ENCODE measurements at regions not wholly inside any gene's neighbourhood (a gene's known extent, or its start where the extent isn't known, plus 50 kb on each side); places are given as distances from the start of the nearest gene placed in this dataset.
"Not testable (repeated sequence)": the region's sequence is repeated elsewhere in the genome, so short reads cannot be mapped to it uniquely, and the experiment has no call there.

DNA sequence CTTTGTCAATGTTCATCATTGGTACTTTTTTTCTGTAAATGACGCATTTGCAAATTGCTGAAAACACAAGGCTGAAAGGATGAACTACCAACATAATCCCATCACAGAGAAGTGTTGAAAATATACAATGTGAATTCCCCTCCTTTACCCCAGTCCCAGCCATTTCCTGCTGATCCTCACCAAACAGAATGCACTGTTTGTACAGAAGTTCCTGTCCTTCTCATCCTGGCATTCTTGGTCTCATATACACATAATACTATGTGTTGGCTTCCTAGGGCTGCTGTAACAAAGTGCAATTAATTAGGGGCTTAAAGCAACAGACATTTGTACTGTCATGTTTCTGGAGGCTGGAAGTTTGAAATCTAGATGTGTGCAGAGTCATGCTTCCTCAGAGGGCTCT, 836.2 kb upstream of the MGAT4C start:
- DNase-seq (ENCODE audit: low read depth) = no peak

DNA sequence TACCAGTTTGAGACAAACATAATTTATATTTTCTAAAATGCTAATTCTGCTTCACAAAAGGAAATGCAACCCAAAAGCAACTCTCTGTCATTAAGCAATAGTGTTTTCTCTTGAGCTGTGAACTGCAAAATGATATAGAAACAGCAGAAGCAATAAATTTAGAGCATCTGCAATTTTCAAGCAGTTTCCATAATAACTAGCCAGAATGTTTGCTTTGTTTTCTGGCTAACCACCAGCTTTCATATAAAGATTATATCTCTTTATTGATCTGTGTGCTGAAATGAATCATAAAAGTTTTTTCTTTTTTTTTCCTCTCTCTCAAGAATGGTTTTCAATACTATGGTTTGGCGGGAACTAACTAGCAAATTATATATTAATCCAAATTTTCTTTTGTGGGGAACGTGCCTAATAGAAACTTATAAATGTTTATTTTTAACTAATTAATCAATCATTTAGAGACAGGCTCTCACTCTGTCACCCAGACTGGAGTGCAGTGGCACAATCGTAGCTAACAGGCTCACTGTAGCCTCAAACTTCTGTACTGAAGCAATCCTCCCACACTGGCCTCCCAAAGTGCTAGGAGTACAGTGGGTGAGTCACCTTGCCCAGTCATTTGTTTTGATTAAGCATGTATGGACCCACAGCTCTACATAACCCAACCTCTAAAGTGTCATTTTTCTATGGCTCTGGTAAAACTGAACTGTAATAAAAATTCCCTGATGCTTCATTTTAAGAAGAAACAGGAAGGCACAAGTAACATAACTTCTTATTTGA, 830.1 kb upstream of the MGAT4C start:
- no peak for DNase-seq (ENCODE audit: low read depth)

DNA sequence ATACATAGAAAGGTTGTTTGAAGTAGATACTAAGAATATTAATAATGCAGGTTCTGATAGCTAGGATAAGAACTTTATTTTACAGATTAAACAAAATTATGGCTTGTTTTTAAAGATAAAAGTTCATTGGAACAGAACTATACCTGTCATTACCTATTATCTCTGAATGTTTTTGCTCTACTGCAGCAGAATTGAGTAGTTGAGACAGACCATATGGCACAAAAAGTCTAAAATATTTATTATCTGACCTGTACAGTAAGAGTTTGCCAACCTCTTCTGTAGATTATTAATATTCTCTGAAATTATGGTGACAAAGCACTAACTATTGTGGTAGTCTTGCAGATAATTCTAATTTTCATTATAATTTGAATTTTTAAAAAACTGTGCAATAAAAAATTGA, 829.1 kb upstream of the MGAT4C start:
- DNase-seq (ENCODE audit: low read depth) = no peak

DNA sequence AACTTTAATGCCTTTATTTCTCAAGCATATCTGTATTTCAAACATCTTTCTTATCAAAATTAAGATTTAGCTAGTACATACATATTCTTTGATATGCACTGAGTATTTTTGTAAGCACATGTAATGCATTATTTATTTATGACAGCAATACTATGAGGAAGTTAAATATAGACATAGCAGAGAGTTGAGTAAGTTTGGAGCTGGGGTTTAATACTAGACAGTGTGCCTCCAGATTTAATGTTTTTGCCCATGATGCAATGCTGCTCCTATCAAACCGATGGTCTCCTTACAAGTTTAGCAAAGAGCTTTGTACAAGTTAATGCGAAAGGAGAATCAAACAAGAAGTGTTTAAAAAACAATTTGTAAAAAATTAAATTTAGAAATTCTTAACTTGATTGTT, 826.6 kb upstream of the MGAT4C start:
- no peak for DNase-seq (ENCODE audit: low read depth)

DNA sequence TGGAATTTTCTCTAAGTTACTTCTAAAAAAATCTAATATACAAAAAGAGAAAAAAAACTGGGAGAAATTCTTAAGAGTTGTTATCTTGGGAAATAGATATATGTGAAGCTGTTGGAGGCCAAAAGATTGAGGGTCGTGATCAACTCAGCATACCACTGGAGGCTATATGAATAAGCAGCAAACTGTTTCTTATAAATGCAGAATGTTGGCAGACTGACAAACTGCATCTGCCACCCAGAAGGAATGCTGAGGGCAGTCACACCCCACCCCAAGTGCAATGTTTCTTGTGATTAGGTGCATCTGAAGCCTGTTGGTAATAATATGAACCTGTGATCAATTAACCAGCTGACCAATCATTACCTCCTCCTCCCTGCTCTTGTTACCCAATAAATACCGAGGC, 818.6 kb upstream of the MGAT4C start:
- no peak for DNase-seq (ENCODE audit: low read depth)

DNA sequence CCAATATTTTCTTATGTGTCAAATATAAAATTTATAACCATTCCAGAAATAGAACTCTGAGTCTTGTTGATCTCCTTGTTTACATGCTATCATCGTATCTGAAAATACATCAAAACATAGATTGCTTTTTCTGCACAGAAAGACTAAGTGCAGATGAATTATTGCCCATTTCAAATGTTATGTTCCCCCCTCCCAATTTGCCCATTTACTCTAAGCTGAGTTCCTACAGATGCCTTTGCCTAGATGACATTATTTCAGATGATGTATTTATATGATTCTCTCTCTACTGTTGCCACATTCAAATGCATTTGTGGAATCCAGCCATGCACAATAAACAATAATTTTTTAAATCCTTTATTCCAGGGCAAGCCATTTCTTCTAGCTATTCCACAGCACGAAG, 810.1 kb upstream of the MGAT4C start:
- no peak for DNase-seq (ENCODE audit: low read depth)

DNA sequence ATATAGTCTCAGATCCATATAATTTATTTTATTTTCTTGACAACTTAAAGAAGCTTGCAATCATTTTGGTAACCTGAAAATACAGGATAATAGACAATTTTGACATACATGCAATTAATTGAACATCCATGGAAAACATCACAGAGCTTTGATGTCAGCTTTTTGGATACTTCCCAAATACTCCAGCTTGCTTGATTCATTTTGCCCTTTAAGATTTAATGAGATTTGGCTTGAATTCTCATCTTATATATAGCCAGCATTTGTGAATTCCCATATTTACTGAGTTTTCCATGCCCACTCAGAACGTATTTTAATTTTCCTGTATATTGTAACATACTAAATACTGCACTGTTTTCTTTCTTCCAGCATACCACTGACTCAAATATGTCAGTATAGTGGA, 803.0 kb upstream of the MGAT4C start:
- DNase-seq (ENCODE audit: low read depth) = no peak

DNA sequence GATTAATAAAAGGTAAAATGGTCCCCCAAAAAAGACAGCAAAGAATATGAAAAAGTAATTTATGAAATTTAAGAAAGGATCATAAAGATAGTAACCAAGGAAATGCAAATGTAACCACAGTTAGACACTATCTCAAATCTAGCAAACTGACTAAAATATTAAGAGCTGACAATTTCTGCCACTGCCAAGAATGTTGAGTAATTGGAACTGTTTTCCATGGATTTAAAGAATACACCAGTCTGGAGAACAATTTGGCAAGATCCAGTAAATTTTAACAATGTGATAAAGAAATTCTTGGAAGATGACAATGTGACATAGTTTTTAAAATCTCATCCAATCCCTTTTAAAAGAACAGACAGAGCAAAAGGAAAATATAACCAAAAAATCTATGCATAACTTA, 798.0 kb upstream of the MGAT4C start:
- no peak for DNase-seq (ENCODE audit: low read depth)

DNA sequence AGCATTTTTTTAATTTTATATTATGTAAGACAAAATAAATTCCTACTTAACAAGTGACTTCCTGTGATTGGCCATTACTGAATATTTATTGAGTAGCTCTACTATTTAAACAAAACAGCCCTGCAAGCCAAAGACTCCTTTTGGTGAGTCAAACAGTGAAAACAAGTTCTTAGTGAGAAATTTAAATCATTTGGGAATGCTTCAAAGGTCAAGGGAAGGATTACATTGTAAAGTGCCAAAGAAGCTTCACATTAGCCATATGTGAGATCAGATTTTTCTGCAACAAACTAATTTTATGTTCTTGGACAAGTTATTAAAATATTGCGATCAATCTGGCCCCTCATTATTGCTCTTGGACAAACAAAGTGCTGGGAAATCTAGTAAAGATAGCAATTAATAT, 795.4 kb upstream of the MGAT4C start:
- no peak for DNase-seq (ENCODE audit: low read depth)

DNA sequence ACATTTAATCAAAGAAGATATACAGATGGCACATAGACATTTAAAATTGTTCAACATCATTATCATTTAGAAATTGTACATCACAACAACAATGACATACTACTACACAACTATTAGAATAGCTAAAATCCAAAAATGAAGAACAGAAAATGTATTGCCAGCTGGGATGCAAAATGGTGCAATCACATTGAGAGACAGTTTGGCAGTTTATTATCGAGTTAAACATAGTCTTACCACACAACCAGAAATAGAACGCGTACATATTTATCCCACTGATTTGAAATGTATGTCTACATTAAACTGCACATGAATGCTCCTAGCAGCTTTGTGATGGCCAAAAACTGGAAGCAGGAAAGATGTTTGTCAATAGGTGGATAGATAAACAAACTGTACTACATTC, 791.5 kb upstream of the MGAT4C start:
- no peak for DNase-seq (ENCODE audit: low read depth)

DNA sequence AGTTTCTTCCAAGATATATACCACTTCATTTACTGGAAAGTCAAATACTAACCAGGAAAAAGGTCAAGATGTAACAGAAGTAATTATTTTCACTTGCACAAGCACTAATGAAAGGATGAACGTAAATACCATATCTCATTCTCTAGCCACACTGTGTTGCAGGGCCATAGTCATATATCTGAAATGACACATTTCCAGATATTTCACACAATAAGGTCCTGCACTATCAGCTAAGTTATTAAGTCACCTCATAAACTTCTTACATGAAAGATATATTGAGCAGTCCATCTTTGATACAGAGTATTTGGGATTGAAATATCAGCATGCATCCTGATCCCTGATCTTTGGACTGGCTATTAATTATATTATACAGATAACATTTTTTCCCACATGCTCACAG, 783.3 kb upstream of the MGAT4C start:
- no peak for DNase-seq (ENCODE audit: low read depth)

DNA sequence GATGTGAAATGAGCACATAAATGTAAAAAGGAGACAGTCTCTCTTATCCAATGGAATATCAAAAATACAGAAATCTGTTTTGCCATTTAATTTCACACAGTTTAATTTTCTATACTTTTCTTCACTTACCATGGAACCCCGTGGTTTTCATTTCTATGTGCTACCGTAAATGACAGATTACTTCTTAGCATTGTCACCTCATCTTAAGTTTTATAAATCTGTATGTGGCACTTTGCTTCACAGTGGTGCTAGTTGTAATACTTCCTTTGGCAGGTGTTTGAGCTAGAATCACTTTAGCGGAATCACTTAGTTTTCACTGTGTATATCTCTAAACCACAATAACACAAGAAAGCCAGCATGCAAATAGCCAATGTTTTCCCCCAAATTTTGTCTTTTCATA, 781.9 kb upstream of the MGAT4C start:
- no peak for DNase-seq (ENCODE audit: low read depth)

DNA sequence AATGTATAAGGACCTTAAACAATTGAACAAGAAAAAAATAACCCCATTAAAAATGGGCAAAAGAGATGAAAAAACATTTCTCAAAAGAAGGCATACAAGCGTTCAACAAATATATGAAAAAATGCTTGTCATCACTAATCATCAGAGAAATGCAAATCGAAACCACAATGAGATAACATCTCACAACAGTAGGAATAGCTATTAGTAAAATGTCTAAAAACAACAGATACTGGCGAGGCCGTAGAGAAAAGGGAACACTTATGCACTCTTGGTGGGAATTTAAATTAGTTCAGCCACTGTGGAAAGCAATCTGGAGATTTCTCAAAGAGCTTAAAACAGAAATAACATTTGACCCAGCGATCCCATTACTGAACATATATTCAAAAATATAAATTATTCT, 769.8 kb upstream of the MGAT4C start:
- no peak for DNase-seq (ENCODE audit: low read depth)

DNA sequence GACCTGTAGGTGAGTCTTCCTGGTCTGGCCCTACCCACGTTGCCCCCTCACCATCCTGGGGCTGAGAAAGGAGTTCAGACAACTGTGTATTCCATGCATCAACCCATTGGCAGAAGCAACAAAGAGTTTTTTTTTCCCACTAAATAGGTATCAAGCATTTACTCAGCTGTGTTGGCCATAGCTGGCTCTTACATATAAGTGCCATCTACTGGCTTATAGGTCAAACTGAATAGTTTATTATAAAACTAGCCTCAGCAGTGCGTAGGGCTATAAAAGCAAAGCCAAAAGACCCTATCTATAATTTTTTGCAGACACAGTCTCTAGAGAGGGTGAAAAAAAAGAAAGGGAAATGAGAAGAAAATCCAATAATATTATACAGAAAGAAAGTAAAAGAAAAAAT, 765.2 kb upstream of the MGAT4C start:
- no peak for DNase-seq (ENCODE audit: low read depth)

DNA sequence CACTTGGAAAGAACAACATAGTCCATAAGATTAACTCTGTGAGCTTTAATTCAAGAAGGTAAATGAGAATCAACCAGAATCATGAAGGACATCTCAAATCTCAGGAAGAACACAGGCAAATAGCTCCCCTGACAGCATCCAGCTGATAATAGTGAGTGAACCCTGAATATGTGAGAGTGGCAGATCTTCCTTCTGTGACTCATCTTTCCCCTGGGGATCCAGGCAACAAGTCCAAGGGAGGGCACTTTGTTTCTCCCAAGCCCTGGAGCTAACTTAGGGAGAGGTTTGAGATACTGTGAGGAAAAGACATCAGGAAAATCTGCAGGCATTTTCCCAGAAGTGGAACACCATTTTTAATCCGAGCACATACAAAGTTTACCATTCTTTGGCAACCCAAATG, 763.9 kb upstream of the MGAT4C start:
- DNase-seq (ENCODE audit: low read depth) = peak; percentile 0

DNA sequence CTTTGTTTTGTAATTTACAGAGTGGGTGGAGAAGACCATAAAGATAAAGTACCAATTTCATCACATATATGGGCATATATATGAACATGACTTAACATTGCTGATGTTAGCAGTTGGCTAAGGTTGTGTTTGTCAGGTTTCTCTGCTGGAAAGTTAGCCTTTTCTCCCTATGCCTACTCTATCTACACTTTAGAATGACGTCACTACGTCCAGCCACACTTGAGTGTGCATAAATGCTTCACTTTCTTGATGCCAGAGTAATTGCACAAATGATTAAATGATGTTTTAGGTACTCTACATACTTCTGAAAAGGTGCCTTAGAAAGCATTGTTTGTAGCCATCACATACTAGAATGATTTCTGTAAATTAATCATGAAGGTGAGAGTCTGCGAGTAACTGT, 759.2 kb upstream of the MGAT4C start:
- DNase-seq (ENCODE audit: low read depth) = no peak

DNA sequence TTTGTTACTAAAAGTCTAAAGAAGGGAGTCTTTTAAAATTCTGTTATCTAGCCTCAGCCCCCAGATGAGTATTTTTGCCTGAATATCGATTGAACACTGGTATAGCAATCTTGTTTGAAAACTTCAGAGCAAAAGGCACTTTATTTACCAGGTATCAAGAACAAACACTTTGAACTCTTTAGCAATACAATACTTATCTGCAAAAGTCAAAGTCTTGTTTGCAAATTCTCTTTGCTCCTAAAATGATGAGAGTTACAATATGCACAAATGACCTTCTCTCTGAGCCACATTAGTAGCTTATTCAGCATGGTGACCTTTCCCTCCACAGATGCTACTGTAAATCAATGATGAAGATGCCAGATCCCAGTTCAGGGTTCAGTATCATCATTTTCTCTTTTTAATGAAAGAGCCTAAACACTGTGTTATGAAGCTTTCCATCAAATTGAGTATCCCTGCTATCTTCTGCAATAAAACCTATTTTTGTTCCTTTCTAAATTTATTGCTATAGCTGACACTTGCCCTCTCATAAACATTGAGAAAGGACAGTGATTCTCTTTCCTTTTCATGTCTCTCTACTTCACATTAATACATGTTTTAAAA, 752.7 kb upstream of the MGAT4C start:
- DNase-seq (ENCODE audit: low read depth) = no peak

DNA sequence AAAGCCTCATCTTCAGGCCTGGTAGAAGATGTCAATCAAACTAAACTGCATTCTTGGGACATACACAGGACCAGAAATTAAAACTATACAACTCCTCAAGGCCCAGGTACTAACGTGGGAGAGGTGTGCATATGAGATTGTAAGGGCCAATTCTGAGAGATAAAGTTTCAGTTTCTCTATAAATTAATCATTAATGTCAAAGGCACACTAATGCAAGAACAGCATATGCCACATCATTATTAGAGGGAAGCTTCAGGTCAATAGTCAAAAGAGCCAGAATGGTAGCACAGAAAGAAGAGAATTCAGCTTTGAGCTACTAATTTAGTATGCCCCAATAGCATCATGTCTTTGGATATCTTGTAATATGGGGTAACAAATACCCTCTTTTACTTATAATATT, 744.9 kb upstream of the MGAT4C start:
- DNase-seq (ENCODE audit: low read depth) = no peak

DNA sequence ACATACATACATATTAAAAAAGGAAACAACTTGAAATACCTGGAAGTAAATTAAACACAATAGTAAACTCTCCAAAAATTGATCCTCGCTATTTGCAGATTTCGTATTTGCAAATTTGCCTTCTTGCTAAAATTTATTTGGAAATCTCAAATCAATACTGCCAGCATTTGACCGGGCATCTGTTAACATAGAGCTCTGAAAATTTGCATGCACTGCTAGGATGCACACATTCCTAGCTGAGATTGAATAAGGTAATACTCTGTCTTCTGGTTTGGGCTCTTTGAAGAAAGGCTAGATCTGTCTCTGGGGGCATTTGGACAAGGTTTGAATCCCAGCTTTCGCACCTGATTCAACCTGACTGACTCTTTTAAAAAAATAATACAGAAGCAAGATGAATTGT, 729.1 kb upstream of the MGAT4C start:
- DNase-seq (ENCODE audit: low read depth) = no peak

DNA sequence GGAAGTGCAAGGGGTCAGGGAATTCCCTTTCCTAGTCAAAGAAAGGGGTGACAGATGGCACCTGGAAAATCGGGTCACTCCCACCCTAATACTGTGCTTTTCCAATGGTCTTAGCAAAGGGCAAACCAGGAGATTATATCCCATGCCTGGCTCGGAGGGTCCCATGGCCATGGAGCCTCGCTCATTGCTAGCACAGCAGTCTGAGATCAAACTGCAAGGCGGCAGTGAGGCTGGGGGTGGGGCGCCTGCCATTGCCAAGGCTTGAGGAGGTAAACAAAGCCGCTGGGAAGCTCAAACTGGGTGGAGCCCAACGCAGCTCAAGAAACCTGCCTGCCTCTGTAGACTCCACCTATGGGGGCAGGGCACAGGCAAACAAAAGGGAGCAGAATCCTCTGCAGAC, 714.4 kb upstream of the MGAT4C start:
- not testable (repeated sequence) for DNase-seq (ENCODE audit: low read depth)

DNA sequence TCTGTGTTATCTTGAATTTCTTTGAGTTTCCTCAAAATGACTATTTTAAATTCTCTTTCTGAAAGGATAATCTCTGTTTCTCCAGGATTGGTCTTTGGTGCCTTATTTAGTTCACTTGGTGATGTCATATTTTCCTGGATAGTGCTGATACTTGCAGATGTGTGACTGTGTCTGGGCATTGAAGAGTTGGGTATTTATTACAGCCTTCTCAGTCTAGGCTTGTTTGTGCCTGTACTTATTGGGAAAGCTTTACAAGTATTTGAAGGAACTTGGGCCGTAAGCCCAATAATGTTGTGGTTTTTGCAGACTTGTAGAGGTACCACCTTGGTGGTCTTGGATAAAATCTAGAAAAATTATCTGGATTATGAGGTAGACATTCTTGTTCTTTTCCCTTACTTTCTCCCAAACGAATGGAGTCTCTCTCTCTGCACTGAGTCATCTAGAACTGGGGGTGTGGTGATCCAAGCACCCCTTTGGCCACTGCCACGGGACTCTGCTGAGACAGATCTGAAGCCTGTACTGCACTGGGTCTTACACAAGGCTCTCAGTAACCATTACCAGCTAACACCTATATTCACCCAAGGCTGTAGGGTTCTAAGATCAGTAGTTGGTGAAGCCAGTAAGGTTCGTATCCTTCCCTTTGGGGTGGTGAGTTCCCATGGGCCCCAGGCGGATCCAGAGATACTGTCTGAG, 703.7 kb upstream of the MGAT4C start:
- no peak for DNase-seq (ENCODE audit: low read depth)

DNA sequence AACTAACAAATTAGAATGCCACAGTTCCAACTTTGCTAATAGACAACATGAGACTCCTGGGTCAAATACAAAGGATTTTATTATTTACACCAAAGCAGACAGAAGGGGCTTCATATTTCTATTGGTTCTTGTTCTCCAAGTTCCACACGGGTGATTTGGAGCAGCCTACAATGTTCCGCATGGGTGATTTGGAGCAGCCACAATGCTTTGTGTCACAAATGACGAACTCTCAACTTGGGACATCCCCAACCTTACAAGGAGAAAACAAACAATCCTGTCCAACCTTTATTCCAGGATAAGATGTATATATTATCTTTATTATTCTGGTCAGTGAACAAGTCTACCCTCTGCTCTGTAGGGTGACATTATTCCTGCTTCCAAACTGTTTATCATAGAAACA, 694.3 kb upstream of the MGAT4C start:
- no peak for DNase-seq (ENCODE audit: low read depth)

DNA sequence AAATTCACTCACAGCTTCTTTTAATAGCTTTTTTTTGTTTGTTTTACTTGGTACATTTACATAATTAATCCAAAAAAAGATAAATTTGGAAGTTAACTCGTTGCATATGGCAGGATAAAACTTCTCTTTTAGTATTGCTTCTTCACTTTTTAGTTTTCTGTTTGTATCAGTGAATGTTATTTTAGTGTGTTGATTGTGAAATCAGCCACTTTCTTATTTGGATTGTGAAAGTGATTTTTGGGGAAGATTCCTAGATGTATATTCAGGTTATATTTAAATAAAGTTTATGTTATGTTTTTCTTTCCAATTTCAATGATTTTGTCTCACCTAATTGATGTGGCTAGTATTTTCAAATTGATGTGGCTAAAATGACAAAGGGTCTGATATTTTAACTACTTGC, 693.9 kb upstream of the MGAT4C start:
- no peak for DNase-seq (ENCODE audit: low read depth)

Data from RPMI7951 (cell line).